SKM-1 (cell line): ENCODE measurements at regions not wholly inside any gene's neighbourhood (a gene's known extent, or its start where the extent isn't known, plus 50 kb on each side); places are given as distances from the start of the nearest gene placed in this dataset.

Experiments used
- DNase-seq: peaks from one replicate; lab custom pipeline; 2025; ENCODE audit not compliant: unreplicated experiment; lab: John Stamatoyannopoulos, UW

DNA sequence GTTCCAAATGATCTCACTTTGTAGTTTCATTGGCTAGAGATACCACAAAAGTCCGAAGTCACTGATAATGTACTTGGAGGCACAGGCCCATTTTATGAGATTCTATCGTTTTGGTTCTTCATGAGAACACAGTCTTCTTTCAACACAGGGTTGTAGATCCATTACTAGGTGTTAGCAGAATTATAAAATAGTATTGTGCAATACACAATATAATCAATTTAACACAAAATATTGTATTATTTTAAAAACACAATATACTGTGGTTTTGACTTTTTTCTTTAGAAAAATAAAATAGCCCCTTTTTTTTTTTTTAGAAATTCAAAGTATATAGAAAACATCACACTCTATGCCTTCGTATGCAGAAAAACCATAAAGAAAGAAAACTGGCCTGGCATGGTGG, 138.6 kb upstream of the TSC22D2 start:
- DNase-seq, result no peak

DNA sequence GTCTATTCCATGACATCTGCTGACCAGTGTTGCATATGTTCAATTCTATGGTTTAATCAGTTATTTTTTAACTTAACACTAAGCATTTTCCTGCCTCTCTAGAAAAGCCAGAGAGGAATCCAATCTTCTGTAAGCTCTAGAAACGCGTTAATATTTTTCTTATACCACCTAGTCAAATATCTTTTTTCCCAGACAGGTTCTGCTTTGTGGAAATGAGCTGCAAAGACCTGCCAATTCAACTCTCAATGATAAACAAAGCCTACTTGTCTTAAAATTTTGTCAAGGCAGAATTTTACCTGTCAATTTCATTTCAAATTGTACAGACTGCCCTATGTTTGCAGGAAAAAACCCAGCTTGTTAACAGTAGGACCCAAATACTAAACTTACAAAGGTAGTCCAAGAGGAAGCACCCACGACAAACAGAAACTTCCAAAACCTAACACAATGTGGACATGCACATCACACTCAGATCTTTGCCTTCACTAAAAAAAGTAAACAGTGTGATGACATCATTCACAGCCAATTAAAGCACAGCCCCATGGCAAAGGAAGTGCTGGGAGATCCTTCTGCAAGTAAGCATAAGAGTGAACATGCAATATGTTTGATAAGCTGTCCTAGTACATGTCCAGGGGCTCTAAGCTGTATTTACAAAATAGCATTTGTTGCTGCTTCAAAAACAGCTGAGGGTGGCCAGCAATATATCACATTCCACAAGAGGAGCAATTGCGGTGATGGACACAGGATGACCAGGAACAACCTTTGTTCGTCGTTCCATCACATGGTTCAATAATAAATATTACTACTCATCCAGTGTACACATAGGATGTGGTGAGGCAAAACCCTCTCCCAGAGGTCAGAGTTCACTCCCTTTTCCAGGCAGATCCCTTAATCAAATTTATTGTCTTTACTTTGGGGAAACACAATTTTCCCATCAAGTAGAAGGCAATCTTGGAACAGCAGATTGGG, 139.4 kb upstream of the TSC22D2 start:
- DNase-seq, result no peak

DNA sequence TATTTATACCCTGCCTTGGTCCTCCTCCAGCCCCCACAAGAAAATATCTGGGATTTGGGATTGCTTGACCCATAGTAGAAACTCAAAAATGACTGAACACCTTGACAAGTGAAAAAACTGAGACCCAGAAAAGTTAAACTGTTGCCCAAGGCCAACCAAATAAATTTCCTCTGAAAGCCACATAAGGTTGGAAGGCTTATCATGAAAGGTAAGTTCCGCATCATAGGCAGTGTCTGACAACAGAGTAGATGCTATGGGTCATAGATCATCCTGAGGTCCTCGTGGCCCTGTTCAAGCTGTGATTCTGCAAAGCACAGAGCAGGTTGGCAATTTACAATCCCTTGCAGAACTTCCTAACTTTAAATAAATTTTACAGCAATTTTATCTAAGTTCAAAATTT, 140.8 kb upstream of the TSC22D2 start:
- no peak for DNase-seq

DNA sequence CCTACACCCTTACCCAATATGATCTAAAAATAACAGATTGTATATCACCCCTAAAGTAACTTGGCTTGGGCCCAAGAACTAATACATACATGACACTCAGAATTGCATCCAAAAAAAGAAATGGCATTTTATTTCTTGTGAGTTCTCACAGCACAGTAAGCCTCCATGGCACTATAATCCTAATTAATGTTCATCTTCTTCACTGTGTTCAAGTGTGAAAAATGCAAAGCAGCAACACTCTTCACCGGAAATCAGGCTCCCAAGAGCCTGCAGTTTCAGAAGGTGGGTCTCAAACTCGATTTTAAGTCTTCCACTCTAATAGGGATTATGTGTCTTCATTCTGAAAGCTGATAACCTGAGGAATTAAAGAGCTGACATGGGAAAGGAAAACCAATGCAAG, 142.8 kb upstream of the TSC22D2 start:
- DNase-seq, result no peak

DNA sequence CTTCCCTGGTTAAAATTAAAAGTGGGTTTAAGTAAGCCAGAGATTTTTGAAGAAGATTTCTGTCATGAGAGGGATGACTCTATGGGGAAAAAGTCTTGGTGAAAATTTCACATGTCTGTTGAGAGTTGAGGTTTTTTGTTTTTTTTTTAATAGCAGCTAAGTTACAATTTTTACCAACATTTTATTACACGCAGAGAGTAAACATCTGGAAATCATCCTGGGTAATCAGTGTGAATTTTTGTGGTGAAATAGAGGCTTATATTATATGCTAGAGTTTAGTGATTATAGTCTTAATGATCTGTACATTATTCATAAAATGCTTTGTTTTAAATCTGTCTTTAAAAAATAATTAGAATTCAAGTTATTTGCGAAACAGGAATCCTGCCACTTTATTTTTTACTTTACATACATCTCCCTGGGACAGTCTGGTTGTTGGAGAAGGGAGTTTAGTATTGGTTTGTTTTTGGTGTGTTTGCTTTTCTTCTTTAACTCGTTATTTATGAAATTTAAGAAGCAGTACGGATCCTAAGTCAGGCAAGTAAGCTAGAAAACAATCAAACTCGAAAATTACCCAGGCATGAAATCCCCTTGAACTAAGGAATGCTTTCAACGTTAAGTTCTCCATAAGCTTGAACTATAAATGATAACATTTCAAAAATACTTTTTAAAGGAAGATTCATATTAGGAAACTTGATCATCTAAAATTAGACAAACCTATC, 143.4 kb upstream of the TSC22D2 start:
- no peak for DNase-seq

DNA sequence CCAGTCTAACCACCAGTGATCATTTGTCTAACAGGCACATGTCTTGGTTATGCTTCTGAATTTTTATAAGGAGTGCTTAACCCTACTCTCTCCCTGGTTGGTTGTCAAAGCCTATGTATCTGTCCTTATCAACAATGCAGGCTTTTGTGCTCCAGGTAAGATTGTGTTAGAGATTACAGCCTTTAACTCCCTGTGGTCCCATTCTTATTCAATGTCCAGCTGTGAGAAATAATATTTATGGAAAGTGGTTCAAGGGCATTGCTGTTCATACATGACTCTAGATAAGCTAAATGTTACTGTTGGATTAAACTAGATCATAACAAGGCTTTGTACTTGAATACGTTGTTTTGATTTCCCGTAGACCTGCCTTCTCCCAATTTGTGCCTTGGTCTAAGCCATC, 146.1 kb upstream of the TSC22D2 start:
- DNase-seq, result no peak

DNA sequence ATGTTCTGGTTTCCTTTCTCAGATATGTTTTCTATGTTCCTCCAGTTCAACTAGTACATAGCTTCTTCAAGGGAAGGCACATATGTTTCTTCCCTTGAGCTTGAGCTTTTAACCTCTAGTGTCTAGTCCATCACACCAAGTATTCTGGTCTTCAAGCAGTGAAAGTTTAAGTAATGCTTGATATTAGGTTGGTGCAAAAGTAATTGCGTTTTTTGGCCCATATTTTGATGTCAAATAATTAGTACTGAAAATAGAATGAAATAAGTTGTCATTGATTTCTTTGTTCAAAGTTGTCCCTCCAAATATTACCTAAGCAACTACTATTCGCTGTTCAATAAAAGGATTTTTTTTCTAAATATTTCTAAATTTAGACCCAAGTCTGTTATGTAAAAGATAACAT, 146.7 kb upstream of the TSC22D2 start:
- DNase-seq, result no peak

DNA sequence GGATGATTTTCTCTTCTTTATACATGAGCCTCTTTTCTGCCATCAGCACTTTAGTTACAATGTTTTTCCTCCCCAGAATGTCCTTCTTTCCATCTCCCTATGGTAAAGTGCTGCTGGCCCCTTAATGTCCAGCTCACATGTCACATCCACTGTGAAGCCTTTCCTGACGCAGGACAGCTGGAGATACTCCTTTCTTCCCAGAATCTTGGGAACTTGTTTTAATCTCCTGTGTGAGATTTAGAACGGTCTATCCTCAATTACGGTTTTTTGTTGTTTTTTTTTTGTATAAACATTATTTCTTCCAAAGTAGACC, 147.7 kb upstream of the TSC22D2 start:
- no peak for DNase-seq

DNA sequence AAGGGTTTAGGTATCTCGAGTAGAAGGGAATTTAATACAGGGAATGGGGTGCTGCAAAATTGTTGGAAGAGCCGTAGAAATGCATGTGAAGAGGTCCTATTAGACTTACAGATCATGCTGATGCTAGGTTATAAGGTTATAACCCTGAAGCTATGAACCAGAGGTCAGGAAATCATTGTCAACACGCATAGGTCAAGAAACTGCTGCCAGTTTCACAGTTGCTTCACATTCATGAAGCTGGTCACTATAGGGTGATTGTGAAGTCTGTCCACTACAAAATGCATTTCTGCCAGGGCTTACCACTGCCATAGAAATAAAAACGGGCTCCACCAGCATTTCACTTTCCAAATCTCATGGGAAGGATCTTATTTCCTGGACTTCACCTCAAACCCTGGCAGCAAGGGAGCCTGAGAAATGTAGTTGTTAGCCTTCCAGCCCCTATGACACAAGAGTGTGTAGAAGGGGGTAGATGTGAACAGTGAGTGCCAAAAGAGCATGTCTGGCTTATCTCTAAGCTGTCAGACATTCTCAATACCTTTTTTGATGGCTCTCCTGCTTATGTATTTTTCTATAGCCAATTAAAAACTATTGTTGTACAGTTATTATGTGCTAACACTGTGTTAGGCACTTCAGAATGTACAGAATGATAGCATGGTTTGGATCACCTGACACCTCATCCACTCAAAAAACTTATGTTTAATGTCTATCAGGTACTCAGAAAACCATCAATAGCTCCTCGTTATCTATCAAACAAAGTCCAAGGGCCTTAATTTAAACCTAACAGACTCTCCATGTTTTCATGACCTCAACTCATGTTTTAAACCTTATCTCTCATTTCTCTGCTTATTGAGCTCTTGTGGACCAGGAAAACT, 148.3 kb upstream of the TSC22D2 start:
- no peak for DNase-seq

DNA sequence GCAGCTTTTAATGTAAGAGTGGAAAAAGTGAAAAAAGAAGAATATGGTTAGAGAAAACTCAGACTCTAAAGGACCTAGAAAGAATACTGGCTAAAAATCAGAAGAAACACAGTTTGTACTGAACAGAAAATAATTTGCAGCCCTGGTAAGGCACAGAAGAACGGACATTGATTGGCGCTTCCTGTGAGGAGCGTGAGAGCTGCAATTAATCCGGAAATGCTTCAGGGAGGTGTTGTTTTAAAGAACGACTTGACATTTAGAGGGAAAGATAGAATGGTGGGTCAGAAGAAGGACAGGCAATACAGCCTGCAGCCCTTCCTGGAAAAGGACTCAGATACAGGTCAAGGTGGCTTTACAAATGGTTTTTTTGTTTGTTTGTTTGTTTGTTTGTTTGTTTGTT, 151.3 kb upstream of the TSC22D2 start:
- no peak for DNase-seq

DNA sequence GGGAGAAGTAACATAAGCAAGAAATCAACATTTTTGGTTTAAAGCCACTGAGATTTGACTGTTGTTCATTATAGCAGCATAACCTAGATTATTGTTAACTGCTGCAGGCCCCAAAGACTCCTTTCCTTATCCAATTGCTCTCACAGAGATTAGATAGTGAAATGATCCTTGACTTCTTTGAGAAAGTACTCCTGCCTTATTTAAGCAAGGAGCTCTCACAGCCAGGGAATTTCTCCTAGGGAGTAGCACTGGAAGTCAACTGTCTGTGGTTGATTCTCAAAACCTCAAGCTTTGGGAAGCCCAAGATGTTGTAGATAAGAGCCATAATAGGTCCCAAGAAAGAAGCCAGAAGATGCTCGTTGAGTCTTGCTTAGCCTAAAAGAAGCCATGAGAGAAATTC, 151.8 kb upstream of the TSC22D2 start:
- DNase-seq, result no peak

DNA sequence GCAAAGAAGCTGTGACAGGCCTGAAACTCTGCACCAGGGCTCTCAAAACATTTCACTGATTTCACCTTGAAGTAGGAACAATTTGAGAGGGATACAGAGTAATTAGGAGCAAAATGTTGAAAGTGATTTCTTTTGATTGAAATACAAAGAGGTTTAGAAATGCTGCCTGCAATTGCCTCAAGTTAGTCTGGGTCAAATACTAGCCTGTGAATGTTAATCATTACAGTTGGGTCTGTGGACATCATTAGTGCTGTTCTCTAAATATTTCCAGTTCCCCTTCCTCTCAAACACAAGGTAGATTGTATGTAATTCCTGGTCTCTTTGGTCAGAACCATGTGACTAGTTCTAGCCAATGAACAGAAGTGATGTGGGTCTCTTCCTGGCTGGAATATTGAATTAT, 152.3 kb upstream of the TSC22D2 start:
- no peak for DNase-seq

DNA sequence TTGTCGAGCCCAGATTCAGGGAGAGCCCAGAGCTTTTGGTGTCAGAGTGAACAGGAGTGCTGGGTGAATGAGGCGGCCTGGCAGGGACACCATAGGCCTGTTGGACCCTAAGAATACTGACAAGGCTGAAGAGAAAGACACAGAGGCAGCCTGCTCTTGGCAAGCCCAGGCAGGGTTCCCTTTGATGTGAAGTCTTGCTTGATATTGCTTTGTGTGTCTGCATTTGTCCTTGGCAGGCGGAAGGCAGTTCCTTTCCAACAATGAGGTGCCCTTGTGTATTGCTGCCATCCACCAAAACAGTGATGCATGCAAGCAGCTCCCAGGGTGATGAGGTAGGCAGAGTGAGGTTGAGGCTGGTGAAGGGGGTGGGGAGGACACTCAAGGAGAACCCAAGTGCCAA, 152.7 kb upstream of the TSC22D2 start:
- no peak for DNase-seq

DNA sequence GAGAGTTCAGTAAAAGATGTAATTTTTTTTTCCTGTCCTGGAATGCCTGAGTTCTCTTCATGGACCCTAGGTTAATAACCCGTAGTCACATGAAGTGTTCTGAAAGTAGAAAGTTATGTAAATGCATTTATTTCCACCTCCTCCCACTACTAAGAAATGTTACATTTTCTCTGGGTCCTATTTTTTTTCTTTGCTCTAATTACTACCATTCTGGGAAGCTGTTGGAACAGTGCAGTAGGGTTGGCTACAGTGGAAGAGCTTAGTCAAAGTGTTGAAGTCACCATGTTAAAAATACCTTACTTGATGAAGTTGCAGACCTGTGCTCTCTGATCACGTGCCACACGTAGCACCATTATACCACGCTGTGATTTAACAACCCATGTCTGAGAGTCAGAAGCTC, 153.8 kb upstream of the TSC22D2 start:
- no peak for DNase-seq

DNA sequence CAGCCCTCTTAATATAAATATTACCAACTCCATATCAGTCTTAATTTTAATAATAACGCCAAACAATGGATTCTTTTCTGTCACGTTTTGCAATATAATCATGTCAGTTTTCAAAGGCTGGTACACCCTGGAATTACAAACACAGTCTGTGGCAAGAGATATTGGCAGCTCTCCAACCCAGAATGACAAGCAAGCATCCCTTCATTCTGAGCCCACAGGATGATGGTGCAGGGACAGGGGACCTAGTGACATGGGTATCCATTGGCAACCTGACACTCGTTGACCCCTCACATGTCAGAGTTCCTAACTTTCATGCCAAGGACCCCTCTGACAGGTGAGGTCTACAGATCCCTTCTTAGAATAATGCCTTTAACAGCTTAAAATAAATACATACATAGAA, 154.5 kb upstream of the TSC22D2 start:
- no peak for DNase-seq

DNA sequence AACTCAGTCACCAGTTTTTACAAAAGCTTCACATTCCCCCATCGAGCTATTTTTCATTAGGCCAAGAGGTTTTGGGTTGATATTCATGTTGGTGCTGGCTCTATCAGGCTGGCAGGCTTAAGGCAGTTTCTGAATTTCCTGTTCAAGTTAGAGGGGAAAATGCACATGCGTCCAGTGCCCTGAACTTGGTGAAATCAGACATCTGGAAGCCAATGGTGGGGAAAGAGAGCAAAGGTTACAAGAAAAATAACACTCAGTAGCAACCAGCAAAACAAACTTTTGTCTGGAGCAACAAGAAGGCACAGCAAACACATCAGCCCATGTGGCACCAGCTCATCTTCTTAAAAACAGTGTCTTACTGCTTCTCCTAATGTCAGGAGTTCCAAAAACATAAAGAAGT, 155.6 kb upstream of the TSC22D2 start:
- DNase-seq, result no peak

DNA sequence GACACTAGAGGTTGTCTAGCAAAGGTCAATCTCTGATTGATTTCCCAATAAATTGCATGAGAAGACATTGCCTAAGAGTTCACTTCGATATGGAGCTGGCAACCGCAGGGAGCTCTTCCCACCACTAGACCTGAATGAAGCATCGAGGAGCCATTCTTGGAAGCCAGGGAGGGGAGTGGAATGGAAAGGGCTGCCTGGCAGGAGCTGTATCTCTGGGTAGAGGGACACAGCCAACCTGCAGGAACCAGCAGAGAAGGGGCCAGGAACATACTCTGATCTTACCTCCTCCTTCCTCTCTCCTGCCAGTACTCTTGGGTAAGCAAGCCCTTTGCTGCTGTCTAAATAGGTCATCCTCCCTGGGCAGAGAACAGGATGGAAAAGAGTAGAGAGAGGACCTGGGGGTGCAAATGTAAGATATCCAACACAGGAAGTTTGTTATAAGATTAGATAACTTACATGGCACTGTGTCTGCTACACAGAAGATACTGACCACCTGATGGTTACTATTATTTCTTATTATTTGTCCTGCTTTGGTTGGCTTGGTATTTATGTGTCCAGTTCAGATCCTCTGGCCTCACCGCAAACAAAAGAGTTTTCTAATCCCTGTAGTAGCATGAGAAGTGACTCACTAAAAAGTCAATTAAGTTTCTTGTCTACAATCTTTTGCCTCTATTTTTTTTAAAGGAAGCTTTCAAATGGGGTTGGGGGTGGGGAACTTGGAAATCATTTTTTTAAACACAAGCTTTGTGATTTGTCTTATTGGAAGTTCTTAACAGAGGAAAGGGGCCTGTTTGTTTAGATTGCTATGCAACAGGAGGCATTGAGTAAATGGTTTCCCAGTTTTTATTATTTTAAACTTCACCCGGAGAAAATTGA, 156.7 kb upstream of the TSC22D2 start:
- DNase-seq, result no peak

DNA sequence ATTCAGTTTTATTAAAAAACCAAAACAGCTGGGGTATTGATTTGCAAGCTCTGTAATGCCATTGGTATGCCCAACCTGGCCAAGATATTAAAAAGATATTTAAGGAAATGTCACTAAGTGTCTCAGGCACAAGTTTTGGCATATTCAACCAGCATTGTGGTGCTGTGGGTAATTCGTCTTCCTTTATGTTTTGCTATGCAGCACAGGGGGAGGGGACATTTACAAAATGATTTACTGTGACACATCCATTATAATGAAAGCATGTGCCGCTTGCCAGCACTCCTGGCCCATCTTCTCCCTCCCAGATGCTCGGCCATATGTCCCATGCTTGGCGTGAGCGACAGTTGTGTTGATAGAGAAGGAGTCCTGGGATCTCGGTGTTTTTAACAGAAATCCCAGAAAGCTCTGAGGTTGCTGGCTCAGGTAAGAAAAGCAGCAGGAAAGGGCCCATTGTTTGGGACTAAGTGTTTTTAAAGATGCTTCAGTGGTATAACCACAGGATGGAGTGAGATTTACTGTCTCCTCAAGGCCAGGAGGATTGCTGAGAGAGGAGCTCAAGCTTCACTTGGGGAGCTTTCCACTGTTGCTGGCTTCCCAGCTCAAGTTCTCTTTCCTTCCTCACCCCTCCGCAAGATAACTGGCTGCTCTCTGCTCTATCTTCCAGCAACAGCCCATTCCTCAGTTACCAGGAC, 158.2 kb upstream of the TSC22D2 start:
- DNase-seq, result no peak

DNA sequence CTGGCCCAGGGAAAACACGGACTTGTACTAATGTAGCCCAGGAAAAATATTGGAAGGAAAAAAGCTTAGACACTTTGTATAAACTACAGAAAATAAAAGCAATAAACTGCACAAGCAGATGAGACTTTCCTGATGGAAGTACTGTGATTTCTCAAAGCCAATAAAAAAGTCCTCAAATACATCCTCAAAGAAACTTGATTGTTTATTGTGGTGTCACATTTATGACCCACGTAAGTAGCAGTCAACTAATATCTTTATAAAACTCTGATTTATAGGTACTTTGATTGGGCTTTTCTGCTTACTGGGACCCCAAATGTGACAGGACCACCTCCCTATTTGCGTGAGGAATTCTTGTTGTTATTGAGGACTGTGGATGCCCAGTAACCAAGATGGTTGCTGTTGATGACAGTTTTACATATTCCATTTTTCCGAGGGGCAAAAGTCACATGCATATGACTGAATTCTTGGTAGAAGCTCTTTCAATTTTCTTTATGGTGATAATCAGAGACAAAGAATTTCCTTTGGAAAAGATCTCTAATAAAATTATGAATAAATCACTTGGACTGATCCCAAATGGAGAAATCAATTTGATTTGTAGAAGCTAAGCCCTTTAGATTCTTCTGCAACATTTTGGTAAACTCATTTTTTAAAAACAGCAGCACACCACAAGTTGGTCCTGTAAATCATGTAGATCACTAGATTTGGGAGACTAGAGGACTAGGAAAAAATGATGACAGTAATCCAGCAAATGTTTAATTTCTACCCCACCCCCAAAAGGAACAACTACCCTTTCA, 159.0 kb upstream of the TSC22D2 start:
- DNase-seq, result no peak
